Thyroid gland (tissue), 4 donors: ENCODE measurements at regions not wholly inside any gene's neighbourhood (a gene's known extent, or its start where the extent isn't known, plus 50 kb on each side); places are given as distances from the start of the nearest gene placed in this dataset.

Experiments used
- DNase-seq, 2 donors: peaks; one replicate each; pipeline ENCODE4 v3.0.0-alpha.2; 2019
- H3K27ac ChIP-seq, 3 donors: fragments of 200-600 bp; sonication (generic); 1 replicate in 2 of 3; 2 replicates in 1 of 3; pipeline ENCODE4 v1.5.1; 2016 to 2019; ENCODE audit warnings: mild to moderate bottlenecking in 1 of 3, moderate library complexity in 1 of 3
- H3K27me3 ChIP-seq: fragments of 200-600 bp; sonication (generic); one replicate; pipeline ENCODE4 v1.5.1; 2019
- H3K36me3 ChIP-seq, 2 donors: fragments of 200-600 bp; sonication (generic); one replicate each; pipeline ENCODE4 v1.5.1; 2016 to 2019
- H3K4me1 ChIP-seq, 2 donors: fragments of 200-600 bp; sonication (generic); one replicate each; pipeline ENCODE4 v1.5.1; 2017 to 2019
- H3K4me3 ChIP-seq, 3 donors: fragments of 200-600 bp; sonication (generic); replicated peaks in 1 of 3; 1 replicate in 2 of 3; 2 replicates in 1 of 3; pipeline ENCODE4 v1.5.1; 2016; ENCODE audit warnings: mild to moderate bottlenecking in 1 of 3
- H3K9me3 ChIP-seq: fragments of 200-600 bp; sonication (generic); one replicate; pipeline ENCODE4 v1.5.1; 2017
- POLR2A ChIP-seq, 2 donors: fragments of 450-650 bp; IDR thresholded peaks; one replicate each; pipeline ENCODE4 v1.6.1; 2017; ENCODE audit warnings: antibody characterized with exemption in 2 of 2, mild to moderate bottlenecking in 2 of 2, moderate library complexity in 1 of 2
- WGBS, 2 donors: methylation state at CpG; one replicate each; pipeline ENCODE4 v1.1.5; 2017; 5-methylcytosine and 5-hydroxymethylcytosine counted together
- intact Hi-C: fragments of 100-400 bp; cut with DNase I; formaldehyde crosslinking; loops from one replicate; pipeline ENCODE4 v1.15.1; 2023
- TF ChIP-seq, protein P1 (sequence below), 6 experiments: fragments of 200-600 bp in 3 of 6; fragments of 450-650 bp in 3 of 6; sonication (generic) in 3 of 6; IDR thresholded peaks; one replicate each; pipeline ENCODE4 v1.5.1; 2016 to 2019; ENCODE audit warnings: antibody characterized with exemption in 6 of 6, mild to moderate bottlenecking in 2 of 6, inconsistent platforms in 1 of 6, moderate library complexity in 1 of 6

DNA sequence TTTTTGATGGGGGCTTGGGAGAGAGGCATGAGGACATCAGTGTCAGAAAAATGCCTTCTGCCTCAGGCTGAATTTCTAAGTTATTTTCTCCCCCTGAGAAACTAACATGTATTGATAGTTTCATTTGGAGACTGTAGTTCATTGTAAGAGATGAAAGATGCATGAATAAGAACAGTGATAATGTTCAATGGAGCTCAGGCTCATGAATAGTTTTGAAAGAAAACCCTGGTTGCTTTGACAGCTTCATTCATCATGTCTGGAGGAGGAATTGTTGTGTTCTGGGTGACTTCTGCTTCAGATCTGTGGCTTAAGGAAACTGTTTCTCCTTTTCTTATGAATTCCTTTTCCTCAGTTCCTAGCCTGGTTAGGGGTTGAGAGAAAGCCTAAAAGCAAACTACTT is 204.0 kb upstream of the LRRC3B start:
- Histone ChIP-seq H3K4me3 (no peak overlapping the region), H3K27me3 (no peaks in the 10 kb centered on the region), H3K9me3 (no peaks in the 10 kb centered on the region), H3K4me1 (no peaks in the 10 kb centered on the region), H3K36me3 (no peaks in the 10 kb centered on the region), H3K27ac (no peak overlapping the region)
- no peak for TF ChIP-seq POLR2A (IDR thresholded peaks at IDR 0.05)
- TF ChIP-seq, protein P1, sequence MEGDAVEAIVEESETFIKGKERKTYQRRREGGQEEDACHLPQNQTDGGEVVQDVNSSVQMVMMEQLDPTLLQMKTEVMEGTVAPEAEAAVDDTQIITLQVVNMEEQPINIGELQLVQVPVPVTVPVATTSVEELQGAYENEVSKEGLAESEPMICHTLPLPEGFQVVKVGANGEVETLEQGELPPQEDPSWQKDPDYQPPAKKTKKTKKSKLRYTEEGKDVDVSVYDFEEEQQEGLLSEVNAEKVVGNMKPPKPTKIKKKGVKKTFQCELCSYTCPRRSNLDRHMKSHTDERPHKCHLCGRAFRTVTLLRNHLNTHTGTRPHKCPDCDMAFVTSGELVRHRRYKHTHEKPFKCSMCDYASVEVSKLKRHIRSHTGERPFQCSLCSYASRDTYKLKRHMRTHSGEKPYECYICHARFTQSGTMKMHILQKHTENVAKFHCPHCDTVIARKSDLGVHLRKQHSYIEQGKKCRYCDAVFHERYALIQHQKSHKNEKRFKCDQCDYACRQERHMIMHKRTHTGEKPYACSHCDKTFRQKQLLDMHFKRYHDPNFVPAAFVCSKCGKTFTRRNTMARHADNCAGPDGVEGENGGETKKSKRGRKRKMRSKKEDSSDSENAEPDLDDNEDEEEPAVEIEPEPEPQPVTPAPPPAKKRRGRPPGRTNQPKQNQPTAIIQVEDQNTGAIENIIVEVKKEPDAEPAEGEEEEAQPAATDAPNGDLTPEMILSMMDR (IDR thresholded peaks at IDR 0.05), result no peak
- intact Hi-C loops, result no loop called here
- no peak for DNase-seq

DNA sequence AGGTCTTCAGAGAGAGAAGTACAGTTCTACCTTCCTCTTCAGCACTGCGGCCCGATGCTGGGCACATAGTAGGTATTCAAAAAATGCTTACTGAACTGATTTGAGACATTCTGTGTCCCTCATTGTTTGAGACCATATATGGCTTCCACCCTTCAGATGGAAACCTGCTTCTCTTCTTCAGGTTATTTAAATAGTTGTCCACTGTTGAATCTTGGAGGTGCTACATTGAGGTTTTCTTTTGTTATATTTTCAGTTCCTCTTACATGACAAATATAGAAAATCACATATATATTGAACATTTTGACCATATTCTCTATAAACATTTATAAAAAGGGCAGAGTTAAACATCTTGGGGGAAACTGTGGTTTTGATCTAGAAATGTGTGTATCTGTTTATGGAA is 200.2 kb upstream of the LRRC3B start:
- Histone ChIP-seq H3K36me3 (no peaks in the 10 kb centered on the region), H3K4me3 (no peak overlapping the region), H3K27me3 (no peaks in the 10 kb centered on the region), H3K27ac (no peak overlapping the region), H3K4me1 (no peaks in the 10 kb centered on the region), H3K9me3 (no peaks in the 10 kb centered on the region)
- 92 to 94% methylated on average over 2 of the region's 2 CpGs for WGBS, 2 donors
- DNase-seq, result no peak
- intact Hi-C loops, result no loop called here
- no peak for TF ChIP-seq POLR2A (IDR thresholded peaks at IDR 0.05)
- TF ChIP-seq, protein P1 (IDR thresholded peaks at IDR 0.05), result no peak

DNA sequence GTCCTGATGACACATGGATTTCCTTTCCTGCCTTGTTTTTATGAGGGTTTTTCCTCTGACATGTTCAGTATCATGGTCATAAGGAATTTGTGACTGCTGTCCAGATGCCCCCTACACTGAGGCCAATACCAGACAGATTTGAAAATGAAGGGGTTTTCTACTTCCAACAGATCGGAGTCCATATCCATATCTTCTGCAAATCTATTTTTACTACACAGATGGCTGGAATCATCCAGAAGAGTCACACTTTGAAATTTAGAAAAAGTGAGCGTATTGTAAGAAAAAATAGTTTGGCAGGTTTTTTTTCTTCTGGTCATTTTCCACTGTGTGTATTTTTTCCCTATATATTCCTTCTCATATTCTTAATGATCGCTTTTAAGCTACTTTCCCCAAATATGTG is 197.5 kb upstream of the LRRC3B start:
- no peak for DNase-seq
- Histone ChIP-seq H3K27ac (no peak overlapping the region), H3K4me1 (no peaks in the 10 kb centered on the region), H3K27me3 (no peaks in the 10 kb centered on the region), H3K4me3 (no peak overlapping the region), H3K9me3 (no peaks in the 10 kb centered on the region), H3K36me3 (no peaks in the 10 kb centered on the region)
- TF ChIP-seq, protein P1 (IDR thresholded peaks at IDR 0.05), result no peak
- no peak for TF ChIP-seq POLR2A (IDR thresholded peaks at IDR 0.05)
- intact Hi-C loops, result no loop called here
- WGBS, 2 donors, result 89 to 92% methylated on average over 3 of the region's 3 CpGs

DNA sequence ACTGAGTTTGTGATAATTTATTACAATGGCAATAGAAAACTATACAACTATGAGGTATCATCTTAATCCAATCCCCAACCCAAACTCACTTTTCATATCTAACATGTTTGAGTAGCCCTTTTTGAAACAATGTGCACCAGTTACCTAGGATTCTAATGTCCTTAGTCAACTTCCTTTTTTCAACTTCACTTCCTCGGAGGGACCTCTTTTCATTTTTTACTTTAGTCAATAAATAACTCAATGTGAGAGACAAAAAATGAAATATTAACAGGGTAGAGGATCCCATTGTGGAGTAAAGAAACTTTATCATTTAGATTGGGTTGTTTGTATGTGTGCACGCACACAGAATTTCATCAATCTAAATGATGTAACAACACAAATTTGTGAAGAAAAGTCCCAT is 193.6 kb upstream of the LRRC3B start:
- H3K27ac ChIP-seq, result no peak overlapping the region
- H3K36me3 ChIP-seq, result no peaks in the 10 kb centered on the region
- DNase-seq, result no peak
- no peak overlapping the region for H3K4me3 ChIP-seq
- H3K4me1 ChIP-seq, result no peaks in the 10 kb centered on the region
- no peaks in the 10 kb centered on the region for H3K27me3 ChIP-seq
- no peaks in the 10 kb centered on the region for H3K9me3 ChIP-seq
- intact Hi-C loops, result no loop called here
- WGBS, 2 donors, result 86 to 87% methylated on average over 2 of the region's 2 CpGs
- no peak for TF ChIP-seq POLR2A (IDR thresholded peaks at IDR 0.05)
- TF ChIP-seq, protein P1 (IDR thresholded peaks at IDR 0.05), result no peak

DNA sequence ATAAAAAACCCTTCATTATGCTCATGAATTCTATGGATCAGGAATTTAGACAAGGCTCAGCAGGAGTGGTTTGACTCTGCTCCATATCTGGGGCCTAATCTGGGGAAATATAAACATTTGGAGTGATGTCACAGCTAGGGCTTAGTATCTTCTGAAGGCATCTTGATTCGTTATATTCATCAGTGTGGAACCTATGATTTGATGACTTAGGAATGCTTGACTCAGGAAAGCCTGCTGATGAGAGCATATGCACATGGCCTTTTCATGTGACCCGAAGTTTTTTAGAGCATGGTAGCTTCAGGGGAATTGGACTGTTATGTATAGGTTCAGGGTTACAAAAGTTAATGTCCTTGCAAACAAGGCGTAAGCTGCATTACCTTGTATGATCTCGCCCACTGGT is 184.9 kb upstream of the LRRC3B start:
- Histone ChIP-seq H3K27me3 (no peaks in the 10 kb centered on the region), H3K4me3 (no peak overlapping the region), H3K36me3 (no peaks in the 10 kb centered on the region), H3K9me3 (no peaks in the 10 kb centered on the region), H3K27ac (no peak overlapping the region), H3K4me1 (no peaks in the 10 kb centered on the region)
- TF ChIP-seq, protein P1 (IDR thresholded peaks at IDR 0.05), result no peak
- no peak for TF ChIP-seq POLR2A (IDR thresholded peaks at IDR 0.05)
- no peak for DNase-seq
- WGBS, 2 donors, result 92 to 94% methylated on average over 4 of the region's 4 CpGs
- intact Hi-C loops, result no loop called here
